GM19395 (cell line): ENCODE measurements at regions not wholly inside any gene's neighbourhood (a gene's known extent, or its start where the extent isn't known, plus 50 kb on each side); places are given as distances from the start of the nearest gene placed in this dataset.

Experiments used
- ATAC-seq: cut with Tn5 transposase; IDR thresholded peaks from one replicate; pipeline ENCODE4 v1.9.1; 2021; ENCODE audit warnings: mild to moderate bottlenecking, moderate library complexity; ENCODE audit not compliant: unreplicated experiment

DNA sequence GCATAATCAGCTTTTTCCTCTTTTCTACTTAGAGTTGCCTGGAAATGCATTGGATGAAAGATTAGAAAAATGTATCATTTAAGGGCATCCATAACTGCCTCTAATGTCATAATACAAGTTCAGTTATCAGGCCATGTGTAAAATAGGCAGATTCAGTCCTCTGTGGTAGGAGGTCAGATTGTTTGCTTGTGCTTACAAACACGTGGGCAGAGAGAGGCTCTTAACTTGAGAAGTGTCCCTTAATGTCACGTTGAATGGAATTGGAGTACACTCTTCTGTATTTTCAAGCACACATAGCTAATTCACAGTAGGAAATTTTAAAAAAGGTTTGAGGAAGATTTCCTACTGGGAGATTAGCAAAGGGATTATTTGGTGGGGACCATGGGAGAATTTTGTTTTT lies 359.8 kb upstream of the MTPN start:
- ATAC-seq, result no peak

DNA sequence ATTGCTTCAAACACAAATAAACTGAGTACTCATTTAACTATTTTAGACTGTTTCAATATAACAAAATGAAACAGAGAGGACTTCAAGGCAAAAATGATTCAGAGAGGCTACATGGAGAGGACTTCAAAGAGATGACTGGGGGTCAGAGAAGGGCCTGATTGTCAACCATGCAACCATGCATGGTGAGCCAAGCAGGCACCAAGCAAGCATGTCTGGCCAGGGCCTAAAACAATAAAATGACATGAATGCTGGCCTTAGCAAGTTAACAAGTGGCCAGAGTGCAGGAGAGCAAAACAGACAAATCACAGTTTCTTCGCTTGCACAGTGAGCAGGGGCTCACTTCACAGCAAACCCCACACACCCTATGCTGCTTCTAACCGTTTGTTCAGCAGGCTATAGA lies 356.5 kb upstream of the MTPN start:
- no peak for ATAC-seq

DNA sequence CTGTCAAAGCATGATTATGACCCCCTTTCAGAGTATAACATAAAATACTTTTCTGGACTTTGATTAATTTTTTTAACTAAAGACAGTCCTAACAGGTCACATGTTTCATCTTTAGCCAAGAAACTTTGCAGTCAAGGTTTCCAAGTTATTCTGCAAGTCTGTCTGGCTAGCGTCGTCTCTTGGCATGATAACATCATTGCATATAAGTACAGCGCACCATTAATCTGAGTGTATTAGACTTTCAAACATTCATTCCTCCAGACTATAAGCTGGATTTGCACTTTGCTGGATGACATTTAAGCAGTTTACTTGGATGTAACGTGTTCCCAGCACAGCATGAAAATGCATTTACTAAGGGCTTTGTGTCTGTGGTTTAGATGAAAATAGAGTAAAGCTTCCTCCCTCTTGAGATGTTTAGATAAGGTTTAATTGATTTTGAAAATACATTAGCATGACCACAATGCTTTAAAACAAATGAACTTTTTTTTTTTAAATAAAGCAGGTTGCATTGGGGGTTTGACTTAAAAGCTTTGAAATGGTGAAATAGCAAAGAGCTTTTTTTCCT lies 349.0 kb upstream of the MTPN start:
- ATAC-seq, result no peak

GRCh38 chr7:136325578-136325977 lies 348.4 kb upstream of the MTPN start:
- ATAC-seq, result no peak

DNA sequence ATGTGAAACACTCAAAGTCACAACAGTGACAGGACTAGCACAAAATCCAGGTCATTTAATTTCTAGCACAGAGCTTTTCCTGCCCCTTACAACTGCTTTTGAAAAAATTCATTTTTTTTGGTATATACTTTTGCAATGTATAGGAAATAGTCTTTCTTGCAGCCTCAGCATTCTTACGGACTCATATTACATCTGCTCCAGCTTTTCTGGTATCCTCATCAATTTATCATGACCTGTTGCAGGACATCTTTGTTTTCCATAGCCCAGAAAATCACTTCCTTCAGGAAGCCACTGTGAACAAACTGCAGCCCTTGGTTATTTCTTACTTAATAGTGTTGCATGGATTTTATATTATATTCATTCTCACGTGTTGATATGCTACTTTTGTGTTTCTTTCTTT lies 347.9 kb upstream of the MTPN start:
- ATAC-seq, result no peak

DNA sequence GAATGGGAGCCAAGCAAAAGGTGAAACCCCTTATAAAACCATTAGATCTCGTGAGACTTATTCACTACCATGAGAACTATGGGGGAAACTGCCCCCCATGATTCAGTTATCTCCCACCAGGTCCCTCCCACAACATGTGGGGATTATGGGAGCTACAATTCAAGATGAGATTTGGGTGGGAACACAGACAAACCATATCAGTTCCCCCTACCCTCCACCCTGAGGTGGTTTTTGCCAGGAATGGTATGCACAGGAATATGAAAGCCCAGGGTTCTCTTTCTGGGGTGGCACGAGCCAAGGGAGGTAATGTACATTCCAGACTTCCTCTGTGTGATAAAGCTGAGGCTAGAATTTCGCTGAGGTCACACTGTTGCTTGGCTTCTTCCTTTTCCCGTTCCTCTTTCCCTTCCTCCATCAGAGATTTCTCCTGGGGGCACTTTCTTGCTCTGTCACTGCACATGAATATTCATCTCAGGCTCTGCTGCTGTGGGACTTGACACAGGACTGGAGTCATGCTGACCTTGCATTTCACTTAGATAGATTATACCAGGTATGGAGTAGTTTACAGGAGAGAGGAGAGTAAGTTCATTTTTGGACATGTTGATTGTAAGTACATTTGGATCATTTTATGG lies 347.0 kb upstream of the MTPN start:
- ATAC-seq, result no peak

- no peak for ATAC-seq
Observed at GRCh38 chr7:136312592-136312991, 335.4 kb upstream of the MTPN start.

DNA sequence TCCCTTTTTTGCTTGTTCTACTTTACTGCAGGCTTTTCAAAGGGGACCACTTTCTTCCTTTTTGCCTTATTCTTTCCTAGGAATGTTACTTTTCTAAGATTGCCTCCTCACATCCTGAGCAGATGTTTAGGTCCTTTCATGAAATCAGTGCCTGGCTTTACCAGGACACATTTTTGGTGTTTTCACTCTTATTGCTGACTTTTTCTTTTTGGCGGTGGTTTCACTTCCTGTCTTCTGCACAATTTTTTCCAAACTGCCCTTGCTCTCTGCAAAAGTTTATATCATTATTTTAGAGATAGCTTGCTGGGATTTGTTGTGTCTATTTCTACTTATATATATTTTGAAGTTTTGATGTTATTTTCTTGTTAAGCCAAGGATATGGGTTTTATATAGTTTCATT lies 332.2 kb upstream of the MTPN start:
- no peak for ATAC-seq

- no peak for ATAC-seq
Observed at GRCh38 chr7:136308230-136308629, 331.1 kb upstream of the MTPN start.

DNA sequence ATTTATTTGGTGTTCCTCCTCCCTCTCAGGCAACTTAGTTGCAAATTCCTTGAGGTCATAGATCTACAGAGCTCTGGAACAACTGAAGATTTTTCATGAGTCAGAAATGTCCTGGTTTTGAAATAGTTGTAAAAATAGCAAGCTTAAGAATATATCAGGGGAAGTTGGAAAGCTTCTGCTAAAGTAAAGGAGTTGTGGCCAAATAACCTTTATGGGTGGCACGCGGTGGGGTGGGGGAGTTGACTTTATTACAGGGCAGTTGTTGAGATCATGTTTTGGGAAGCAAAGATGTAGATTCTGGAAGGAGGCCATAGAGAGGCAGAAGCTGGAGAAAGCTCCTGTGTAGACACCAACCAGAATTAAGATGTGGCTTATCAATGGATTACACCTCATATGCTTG lies 326.0 kb upstream of the MTPN start:
- ATAC-seq, result no peak

- no peak for ATAC-seq
Observed at GRCh38 chr7:136302049-136302448, 324.9 kb upstream of the MTPN start.

GRCh38 chr7:136294977-136295376 lies 317.8 kb upstream of the MTPN start:
- no peak for ATAC-seq

DNA sequence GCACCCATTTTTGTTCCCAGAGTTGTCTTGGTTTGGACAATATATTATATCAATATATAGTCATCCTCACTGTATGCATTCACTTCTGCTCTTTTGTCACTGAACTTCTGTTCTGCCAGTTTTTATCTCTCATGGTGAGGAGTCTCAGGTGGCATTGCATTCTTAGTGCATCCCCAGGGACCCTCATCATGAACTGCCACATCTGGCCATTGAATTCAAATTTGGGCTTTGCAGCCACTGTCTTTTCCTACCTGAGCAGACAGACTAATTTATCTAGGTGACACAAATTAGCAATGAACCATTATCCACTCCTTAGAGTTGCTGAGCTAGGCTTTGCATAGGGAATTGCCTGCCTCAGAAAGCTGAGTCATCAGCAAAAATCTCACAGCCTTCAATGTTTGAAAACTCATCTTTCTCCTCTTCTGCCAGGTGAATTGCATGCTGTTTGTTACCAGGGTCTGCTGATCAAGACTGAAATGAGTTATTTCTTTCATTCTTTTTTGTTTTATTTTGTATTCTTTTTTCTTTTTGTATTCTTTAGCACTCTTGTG lies 316.8 kb upstream of the MTPN start:
- peak; percentile 3 for ATAC-seq

GRCh38 chr7:136293272-136293671 lies 316.1 kb upstream of the MTPN start:
- peak; percentile 97 for ATAC-seq

- no peak for ATAC-seq
Observed at GRCh38 chr7:136292365-136292764, 315.2 kb upstream of the MTPN start.

- no peak for ATAC-seq
Observed at GRCh38 chr7:136290351-136290750, 313.2 kb upstream of the MTPN start.

DNA sequence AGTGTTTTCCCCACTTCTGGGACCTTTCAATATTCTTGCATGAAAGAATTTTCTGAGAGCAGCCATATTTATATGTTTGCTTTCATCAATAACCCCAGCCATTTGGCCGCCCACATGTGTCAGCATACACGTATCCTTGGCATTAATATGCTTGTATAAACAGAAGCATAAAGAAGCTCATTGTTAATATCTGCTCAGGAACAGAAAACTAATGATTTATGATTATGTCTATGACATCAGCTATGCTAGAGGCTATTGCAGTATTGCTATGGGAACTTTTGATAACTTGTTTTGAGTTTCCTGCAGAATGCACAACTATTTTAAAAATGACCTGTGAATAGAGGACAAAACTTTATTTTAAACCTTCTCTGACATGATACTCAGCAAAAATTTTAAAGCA lies 300.9 kb upstream of the MTPN start:
- ATAC-seq, result no peak

- no peak for ATAC-seq
Observed at GRCh38 chr7:136275794-136276193, 298.6 kb upstream of the MTPN start.

DNA sequence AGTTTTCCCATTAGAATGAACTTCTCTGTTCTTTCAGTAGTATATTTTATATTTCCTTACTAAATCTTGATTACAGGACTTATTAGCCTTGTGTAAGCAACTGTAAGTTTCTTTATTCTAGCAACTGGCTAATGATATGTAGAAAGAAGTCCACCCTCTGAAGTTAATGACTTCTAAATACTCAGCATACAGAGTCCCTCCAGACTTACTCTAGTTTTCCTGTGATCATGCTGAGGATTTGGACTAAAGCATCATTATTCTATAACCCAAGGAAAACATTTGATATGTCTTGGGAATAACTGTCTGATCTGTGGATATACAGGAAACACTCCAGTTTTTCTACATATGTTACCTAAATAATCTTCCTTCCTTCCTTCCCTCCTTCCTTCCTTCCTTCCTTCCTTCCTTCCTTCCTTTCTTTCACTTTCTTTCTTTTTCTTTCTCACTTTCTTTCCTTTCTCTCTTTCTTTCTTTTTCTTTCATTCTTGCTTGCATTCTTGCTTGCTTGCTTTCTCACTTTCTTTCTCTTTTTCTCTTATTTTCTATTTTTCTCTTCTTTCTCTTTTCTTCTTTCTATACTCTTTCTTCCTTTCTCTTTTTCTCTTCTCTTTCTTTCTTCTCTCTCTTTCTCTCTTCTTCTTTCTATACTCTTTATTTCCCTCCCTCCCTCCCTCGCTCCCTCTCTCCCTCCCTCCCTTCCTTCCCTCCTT lies 297.6 kb upstream of the MTPN start:
- no peak for ATAC-seq

DNA sequence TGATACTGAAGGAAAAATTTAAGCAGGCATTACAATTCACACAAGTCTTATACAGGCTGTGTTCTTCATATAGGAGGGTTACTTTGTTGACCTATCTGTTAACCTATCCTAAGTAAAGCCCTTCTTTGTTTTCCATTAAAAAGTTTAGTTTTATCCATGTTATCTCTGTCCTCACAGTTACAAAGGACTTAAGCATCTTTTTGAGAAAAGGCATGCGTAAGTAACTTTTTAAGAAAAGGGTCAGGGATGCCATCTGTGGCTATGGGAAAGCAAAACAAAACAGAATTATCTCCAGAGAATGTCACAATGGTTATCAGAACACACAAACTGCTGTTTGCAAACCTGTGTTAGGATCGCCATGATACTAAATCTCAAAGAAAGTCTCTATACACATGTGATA lies 295.8 kb upstream of the MTPN start:
- ATAC-seq, result no peak

GRCh38 chr7:136267822-136268221 lies 290.7 kb upstream of the MTPN start:
- ATAC-seq, result no peak

GRCh38 chr7:136266457-136266856 lies 289.3 kb upstream of the MTPN start:
- ATAC-seq, result no peak
